GM12872 (cell line): ENCODE measurements at regions not wholly inside any gene's neighbourhood (a gene's known extent, or its start where the extent isn't known, plus 50 kb on each side); places are given as distances from the start of the nearest gene placed in this dataset.

Experiments
- TF ChIP-seq, protein P1 (sequence below): IDR thresholded peaks from 3 replicates; pipeline ENCODE4 v1.5.1; 2011; ENCODE audit warnings: low read depth, mild to moderate bottlenecking, low read length, moderate library complexity; ENCODE audit not compliant: insufficient read depth

DNA sequence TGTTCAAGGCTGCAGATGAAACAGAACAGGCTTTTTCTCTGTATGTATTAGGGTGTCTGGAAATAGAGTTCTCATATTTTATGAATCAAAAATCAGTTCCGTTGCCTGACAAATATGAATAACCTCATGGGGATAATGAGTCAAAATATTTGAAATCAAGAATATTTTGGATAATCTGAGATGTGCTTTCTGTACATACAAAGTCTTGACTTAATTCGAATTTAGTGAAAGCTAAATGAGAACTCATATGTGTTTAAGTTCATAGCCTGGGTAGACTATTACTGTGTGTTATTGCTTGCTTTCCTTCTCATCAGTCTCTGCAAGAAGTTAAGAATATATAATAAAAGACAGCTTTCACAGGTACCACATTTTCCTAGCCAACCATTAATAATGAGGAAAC lies 689.0 kb downstream of the REEP3 start:
- TF ChIP-seq, protein P1, sequence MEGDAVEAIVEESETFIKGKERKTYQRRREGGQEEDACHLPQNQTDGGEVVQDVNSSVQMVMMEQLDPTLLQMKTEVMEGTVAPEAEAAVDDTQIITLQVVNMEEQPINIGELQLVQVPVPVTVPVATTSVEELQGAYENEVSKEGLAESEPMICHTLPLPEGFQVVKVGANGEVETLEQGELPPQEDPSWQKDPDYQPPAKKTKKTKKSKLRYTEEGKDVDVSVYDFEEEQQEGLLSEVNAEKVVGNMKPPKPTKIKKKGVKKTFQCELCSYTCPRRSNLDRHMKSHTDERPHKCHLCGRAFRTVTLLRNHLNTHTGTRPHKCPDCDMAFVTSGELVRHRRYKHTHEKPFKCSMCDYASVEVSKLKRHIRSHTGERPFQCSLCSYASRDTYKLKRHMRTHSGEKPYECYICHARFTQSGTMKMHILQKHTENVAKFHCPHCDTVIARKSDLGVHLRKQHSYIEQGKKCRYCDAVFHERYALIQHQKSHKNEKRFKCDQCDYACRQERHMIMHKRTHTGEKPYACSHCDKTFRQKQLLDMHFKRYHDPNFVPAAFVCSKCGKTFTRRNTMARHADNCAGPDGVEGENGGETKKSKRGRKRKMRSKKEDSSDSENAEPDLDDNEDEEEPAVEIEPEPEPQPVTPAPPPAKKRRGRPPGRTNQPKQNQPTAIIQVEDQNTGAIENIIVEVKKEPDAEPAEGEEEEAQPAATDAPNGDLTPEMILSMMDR = no peak

DNA sequence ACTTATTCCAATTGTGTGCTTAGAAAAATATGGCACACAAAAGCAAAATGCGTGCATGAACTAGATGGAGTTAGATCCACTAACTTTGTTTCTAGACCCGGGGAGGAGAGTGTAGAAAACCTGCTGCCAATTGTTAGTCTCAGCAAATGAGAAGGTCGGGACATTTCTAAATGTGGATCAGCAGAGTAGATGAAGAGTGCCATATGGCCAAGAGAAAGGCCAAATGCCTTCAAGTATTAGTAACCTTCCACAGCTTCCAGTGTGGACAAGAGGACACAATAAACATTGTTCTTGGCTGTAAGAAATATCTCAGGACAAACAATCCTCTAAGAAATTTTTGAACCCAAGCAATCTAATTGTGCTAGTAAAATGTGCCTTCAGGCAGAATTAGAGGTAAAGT lies 690.3 kb downstream of the REEP3 start:
- TF ChIP-seq, protein P1 = no peak

DNA sequence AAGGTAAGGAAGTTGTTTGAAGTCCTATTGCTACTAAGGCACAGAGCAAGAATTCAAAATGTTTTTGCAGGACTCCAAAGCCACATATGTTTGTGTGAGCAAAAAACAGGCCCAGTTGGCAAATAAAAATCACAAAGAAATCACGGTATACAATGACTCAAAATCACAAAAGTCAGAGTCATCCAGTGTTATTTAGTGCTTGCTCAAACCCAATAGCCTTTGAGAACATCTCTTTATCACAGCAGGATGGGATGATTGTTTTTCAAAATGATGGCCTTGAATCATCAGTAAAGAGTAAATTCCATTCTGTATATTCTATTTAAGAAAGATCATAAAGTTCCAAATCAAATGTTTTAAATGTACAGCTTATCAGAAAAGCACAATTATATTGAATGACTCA lies 693.9 kb downstream of the REEP3 start:
- TF ChIP-seq, protein P1 = no peak

DNA sequence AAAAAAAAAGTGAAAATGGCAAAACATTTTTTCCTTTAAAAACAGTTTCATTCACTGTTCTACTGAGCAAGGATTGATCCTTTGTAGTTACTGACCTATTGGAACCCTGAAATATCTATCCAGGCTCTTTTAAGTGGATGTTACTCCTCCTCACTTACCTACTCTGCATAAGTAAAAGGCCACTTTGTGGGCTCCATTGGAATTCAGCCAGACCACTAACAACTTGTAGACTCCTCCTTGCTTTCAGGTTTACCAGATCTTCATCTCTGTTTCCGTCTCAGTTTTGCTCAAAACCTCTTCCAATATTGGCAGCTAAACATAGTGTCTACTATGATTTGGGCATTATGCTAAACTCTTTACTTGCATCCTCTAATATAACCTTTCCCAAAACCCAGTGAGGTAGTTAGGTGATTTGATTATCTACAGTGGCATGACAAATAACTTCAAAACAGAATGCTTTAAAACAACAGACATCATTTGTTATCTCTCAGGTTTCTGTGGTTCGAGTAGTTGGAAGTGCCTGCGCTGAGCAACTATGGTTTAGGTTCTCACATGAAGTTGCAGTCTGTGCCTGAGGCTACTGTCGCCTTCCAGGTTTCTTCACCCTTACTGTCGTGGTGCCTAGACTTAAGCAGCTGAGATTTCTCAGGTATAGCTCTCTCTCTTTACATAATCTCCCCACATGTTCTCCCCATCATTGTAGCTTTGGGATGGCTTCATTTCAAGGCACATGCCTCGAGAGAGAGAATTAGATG lies 698.2 kb downstream of the REEP3 start:
- TF ChIP-seq, protein P1 = no peak

DNA sequence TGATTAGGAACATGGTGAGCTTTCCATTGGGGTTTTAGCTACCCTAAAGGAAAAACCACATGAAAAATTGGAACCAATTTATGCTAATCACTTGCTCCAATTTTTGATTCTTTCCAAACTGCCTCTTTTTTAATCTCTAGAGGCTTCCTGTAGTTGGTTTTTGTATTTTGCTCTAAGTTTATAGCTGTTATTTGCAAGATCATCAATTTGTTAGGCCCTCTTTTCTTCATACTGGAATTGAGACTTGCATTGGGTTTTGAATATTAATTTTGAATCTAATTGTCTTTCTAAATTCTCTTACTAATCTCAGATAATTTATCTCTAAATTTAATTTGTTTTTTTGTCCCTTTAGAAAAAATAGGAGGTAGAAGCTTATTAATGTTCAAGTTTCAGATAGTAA lies 713.3 kb downstream of the REEP3 start:
- TF ChIP-seq, protein P1 = no peak

DNA sequence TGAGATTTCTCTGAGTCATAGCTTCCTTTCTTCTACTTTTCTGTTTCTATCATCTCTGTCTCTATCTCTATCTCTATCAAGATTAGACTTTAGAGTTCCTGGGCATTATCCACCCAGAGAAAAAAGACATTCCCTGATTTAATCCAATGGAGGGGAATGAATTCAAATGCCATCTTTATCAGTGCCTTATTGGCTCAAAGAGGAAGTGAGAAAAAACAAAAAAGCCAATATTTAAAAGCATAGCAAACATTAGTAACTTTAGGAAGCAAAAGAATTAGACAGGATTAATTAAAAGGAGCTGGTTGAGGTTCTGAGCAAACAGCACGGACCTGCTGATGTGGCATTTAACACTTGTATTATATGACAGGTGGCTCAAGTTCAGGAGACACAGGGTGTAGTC lies 736.5 kb downstream of the REEP3 start:
- TF ChIP-seq, protein P1 = no peak

DNA sequence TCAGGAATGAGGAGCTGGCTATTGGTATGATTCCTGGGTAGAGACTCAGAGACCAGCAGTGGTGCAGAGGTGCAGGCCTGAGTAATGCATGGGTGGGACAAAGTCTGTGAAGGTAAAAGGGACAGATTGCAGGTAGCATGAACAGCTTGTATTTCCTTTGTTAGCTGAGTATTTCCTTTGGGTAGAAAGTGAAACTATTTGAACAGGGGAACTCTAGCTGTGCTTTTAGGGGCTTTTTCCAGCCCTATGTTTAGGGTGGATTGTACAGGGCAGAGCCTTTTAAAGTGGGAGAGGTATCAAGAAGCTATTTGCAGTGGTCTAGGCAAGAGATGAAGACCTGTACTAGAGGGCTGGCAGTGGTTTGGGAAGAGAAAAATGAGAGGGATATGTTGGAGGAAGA lies 739.9 kb downstream of the REEP3 start:
- TF ChIP-seq, protein P1 = no peak
